Heart left ventricle (tissue), 16 donors: ENCODE measurements at regions not wholly inside any gene's neighbourhood (a gene's known extent, or its start where the extent isn't known, plus 50 kb on each side); places are given as distances from the start of the nearest gene placed in this dataset.
"Not testable (repeated sequence)": the region's sequence is repeated elsewhere in the genome, so short reads cannot be mapped to it uniquely, and the experiment has no call there.

Experiments
- ATAC-seq, 4 donors: fragments of 200-7000 bp; cut with Tn5 transposase; one replicate each; pipeline ENCODE4 v1.9.1; 2020 to 2022; ENCODE audit warnings: moderate library complexity in 4 of 4, mild to moderate bottlenecking in 3 of 4, moderate number of reproducible peaks in 1 of 4
- DNase-seq, 5 donors: peaks; one replicate each; pipeline ENCODE4 v3.0.0-alpha.2; 2020
- H3K27ac ChIP-seq, 12 donors: fragments of 200-600 bp; sonication (generic) in 4 of 12; one replicate each; pipeline versions ENCODE4 v1.5.0 to v1.8.0; 2016 to 2022; ENCODE audit warnings: mild to moderate bottlenecking in 2 of 12
- H3K27me3 ChIP-seq, 9 donors: fragments of 200-600 bp; sonication (generic) in 2 of 9; one replicate each; pipeline versions ENCODE4 v1.5.1 to v1.8.0; 2016 to 2022; ENCODE audit warnings: mild to moderate bottlenecking in 3 of 9
- H3K36me3 ChIP-seq, 9 donors: fragments of 200-600 bp; sonication (generic) in 2 of 9; one replicate each; pipeline versions ENCODE4 v1.5.0 to v1.8.0; 2018 to 2022; ENCODE audit warnings: mild to moderate bottlenecking in 2 of 9
- H3K4me1 ChIP-seq, 12 donors: fragments of 200-600 bp; sonication (generic) in 4 of 12; one replicate each; pipeline versions ENCODE4 v1.5.0 to v1.8.0; 2016 to 2022; ENCODE audit warnings: mild to moderate bottlenecking in 3 of 12
- H3K4me3 ChIP-seq, 12 donors: fragments of 200-600 bp; sonication (generic) in 4 of 12; one replicate each; pipeline versions ENCODE4 v1.5.0 to v1.8.0; 2017 to 2022; ENCODE audit warnings: mild to moderate bottlenecking in 9 of 12, moderate library complexity in 4 of 12
- H3K9me3 ChIP-seq, 12 donors: fragments of 200-600 bp; sonication (generic) in 4 of 12; one replicate each; pipeline versions ENCODE4 v1.5.0 to v1.8.0; 2016 to 2022; ENCODE audit warnings: mild to moderate bottlenecking in 1 of 12
- CTCF ChIP-seq, 12 donors: fragments of 200-600 bp; sonication (generic) in 4 of 12; IDR thresholded peaks; one replicate each; pipeline versions ENCODE4 v1.5.0 to v1.8.0; 2018 to 2022; ENCODE audit warnings: antibody characterized with exemption in 12 of 12, mild to moderate bottlenecking in 5 of 12
- POLR2A ChIP-seq, 2 donors: fragments of 450-650 bp; IDR thresholded peaks; one replicate each; pipeline ENCODE4 v1.6.1; 2017; ENCODE audit warnings: antibody characterized with exemption in 2 of 2, mild to moderate bottlenecking in 2 of 2, moderate library complexity in 2 of 2
- WGBS, 4 donors: extraction: QIAGEN DNeasy Blood & Tissue Kit in 2 of 4; methylation state at CpG; one replicate each; pipeline versions ENCODE4 v1.1.5 to v1.1.7; 2013 to 2018; 5-methylcytosine and 5-hydroxymethylcytosine counted together
- intact Hi-C, 10 donors: fragments of 100-400 bp; cut with DNase I; formaldehyde crosslinking; loops; one replicate each; pipeline versions ENCODE4 v1.11.1 to v1.14.2; 2022
- donor health status: ischemic (EF 13 %, LVEDD 7.1; RV severe dilation, severe dysfunction).
- donor health status: healthy with polysubstance abuse.
- donor health status: DM: no; HTN: yes; CAD: no.
- donor health status: DM: no; HTN: no; CAD: no.
- donor health status: ischemic (EF 25% LVEDD 6.9; RV normal size, moderate dysfunction).
- donor health status: ischemic (EF 25% LVEDD 5.7; RV mildly dilated, moderate dysfunction).
- donor health status: healthy.
- donor health status: DM: yes; HTN: yes; CAD: no.
- donor health status: ischemic (EF 35%, LVEDD 5.7; RV mildly dilated, moderate dysfunction).
- donor health status: nonischemic (EF 11% LVEDD 7.7; RV severe dilation, severe dysfunction).
- donor health status: DM: yes; HTN: yes; CAD: no.
- donor health status: PGD.
- donor health status: ischemic (EF 29% LVEDD 5.4; RV normal size, mild dysfunction).
- donor health status: nonischemic (EF 23%, LVEDD 6.1; RV moderate dilation, normal function).

DNA sequence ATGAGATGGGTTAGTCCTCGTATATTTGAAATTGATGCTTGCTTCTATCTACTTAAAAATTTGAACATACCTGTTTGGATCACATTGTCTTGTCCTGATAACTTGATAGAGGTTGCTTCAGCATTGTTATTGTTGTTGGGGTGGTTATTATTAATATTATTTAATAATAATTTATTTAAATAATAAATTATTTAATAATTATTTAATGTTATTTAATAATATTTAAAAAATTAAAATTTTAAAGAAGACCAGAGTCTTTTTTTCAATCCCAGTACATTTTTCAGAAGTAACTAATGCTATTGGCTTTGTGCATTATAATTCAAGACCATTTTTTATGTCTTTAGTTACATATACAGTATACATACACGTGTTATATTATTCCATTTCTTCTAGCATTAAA lies 116.6 kb upstream of the DUSP22 start:
- Histone ChIP-seq H3K36me3 (no peaks in the 10 kb centered on the region), H3K27me3 (peaks cover 0 to 14% (median 4%) of the 10 kb centered on the region in 9 donors), H3K27ac (no peak overlapping the region), H3K9me3 (no peaks in the 10 kb centered on the region), H3K4me1 (no peaks in the 10 kb centered on the region), H3K4me3 (no peak overlapping the region)
- DNase-seq (no peak), ATAC-seq (no peak)
- intact Hi-C loops = no loop called here
- WGBS, 4 donors = 71 to 79% (median 75%) methylated on average over 2 of the region's 2 CpGs
- TF ChIP-seq CTCF (IDR thresholded peaks at IDR 0.05) (no peak), POLR2A (IDR thresholded peaks at IDR 0.05) (no peak)

- intact Hi-C loops = no loop called here
- Histone ChIP-seq H3K4me3 (no peak overlapping the region), H3K36me3 (no peaks in the 10 kb centered on the region), H3K27me3 (peaks cover 0 to 8% (median 0%) of the 10 kb centered on the region in 9 donors), H3K27ac (no peak overlapping the region), H3K9me3 (no peaks in the 10 kb centered on the region), H3K4me1 (no peaks in the 10 kb centered on the region)
- DNase-seq = no peak
- no peak for ATAC-seq
- no peak for TF ChIP-seq CTCF (IDR thresholded peaks at IDR 0.05)
- TF ChIP-seq POLR2A (IDR thresholded peaks at IDR 0.05) = no peak
- 63 to 75% (median 68%) methylated on average over 7 of the region's 7 CpGs for WGBS, 4 donors
Measured at GRCh38 chr6:176766-177165, 115.5 kb upstream of the DUSP22 start.

DNA sequence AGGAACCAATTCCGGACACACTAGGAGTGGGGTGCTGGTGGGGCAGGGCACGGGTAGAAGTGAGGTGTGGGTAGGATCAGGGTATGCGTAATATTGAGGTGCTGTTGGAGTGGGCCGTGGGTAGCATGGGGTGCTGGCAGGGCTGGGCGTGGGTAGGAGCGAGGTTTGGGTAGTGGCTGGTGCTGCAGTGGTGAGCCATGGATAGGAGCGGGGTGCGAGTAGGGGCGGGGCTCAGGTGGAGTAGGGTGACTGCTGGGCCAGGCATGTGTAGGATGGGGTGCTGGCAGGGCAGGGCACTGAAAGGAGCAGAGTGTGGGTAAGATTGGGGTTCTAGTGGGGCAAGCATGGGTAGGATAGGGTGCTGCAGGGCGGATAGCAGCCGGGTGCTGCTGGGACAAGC lies 114.2 kb upstream of the DUSP22 start:
- no peak for DNase-seq
- ATAC-seq = peak in 1 of 4 donors; percentile 31
- peaks cover 0 to 8% (median 0%) of the 10 kb centered on the region in 9 donors for H3K27me3 ChIP-seq
- intact Hi-C loops = no loop called here
- H3K36me3 ChIP-seq = no peaks in the 10 kb centered on the region
- no peaks in the 10 kb centered on the region for H3K4me1 ChIP-seq
- WGBS, 4 donors = 84 to 90% (median 89%) methylated on average over 11 of the region's 11 CpGs
- no peak overlapping the region for H3K4me3 ChIP-seq
- no peak for TF ChIP-seq CTCF (IDR thresholded peaks at IDR 0.05)
- no peak for TF ChIP-seq POLR2A (IDR thresholded peaks at IDR 0.05)
- no peaks in the 10 kb centered on the region for H3K9me3 ChIP-seq
- H3K27ac ChIP-seq = no peak overlapping the region

- ATAC-seq, H3K36me3 ChIP-seq, H3K4me1 ChIP-seq, H3K9me3 ChIP-seq, H3K4me3 ChIP-seq, H3K27me3 ChIP-seq, H3K27ac ChIP-seq, DNase-seq, intact Hi-C loops: not testable (repeated sequence)
- WGBS, 4 donors = 86 to 91% (median 88%) methylated on average over 5 of the region's 5 CpGs
Measured at GRCh38 chr6:178929-179328, 113.4 kb upstream of the DUSP22 start.

GRCh38 chr6:179340-179950 lies 112.8 kb upstream of the DUSP22 start:
- no peak for ATAC-seq
- no peaks in the 10 kb centered on the region for H3K36me3 ChIP-seq
- no peak for TF ChIP-seq POLR2A (IDR thresholded peaks at IDR 0.05)
- no peak for TF ChIP-seq CTCF (IDR thresholded peaks at IDR 0.05)
- intact Hi-C loops = no loop called here
- H3K27me3 ChIP-seq = peaks cover 0 to 5% (median 0%) of the 10 kb centered on the region in 9 donors
- H3K4me1 ChIP-seq = no peaks in the 10 kb centered on the region
- H3K4me3 ChIP-seq = no peak overlapping the region
- no peak for DNase-seq
- no peaks in the 10 kb centered on the region for H3K9me3 ChIP-seq
- no peak overlapping the region for H3K27ac ChIP-seq
- 94 to 96% (median 95%) methylated on average over 3 to 29 of the region's 29 CpGs for WGBS, 4 donors

DNA sequence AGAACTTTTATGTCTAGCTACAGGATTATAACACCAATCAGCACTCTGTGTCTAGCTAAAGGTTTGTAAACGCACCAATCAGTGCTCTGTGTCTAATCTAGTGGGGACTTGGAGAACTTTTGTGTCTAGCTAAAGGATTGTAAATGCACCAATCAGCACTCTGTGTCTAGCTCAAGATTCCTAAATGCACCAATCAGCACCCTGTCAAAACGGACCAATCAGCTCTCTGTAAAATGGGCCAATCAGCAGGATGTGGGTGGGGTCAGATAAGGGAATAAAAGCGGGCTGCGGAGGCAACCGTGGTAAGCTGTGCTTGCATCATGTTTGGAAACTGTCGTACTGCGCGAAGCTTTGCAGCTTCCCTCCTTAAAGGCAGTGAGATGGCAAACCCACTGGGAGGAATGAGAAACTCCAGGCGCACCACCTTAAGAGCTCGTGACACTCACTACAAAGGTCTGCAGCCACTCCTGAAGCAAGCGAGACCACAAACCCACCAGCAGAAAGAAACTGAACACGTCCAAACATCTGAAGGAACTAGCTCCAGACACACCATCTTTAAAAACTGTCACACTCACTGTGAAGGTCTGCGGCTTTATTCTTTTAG lies 112.1 kb upstream of the DUSP22 start:
- H3K27ac ChIP-seq, H3K4me3 ChIP-seq, DNase-seq, H3K36me3 ChIP-seq, H3K9me3 ChIP-seq, intact Hi-C loops, H3K4me1 ChIP-seq, ATAC-seq, H3K27me3 ChIP-seq: not testable (repeated sequence)
- 74 to 80% (median 76%) methylated on average over 13 of the region's 13 CpGs for WGBS, 4 donors
